K562 (cell line): ENCODE measurements at regions not wholly inside any gene's neighbourhood (a gene's known extent, or its start where the extent isn't known, plus 50 kb on each side); places are given as distances from the start of the nearest gene placed in this dataset.

Experiments used
- ATAC-seq: fragments of 200-7000 bp; cut with Tn5 transposase; 3 replicates; pipeline ENCODE4 v1.9.1; 2020; ENCODE audit warnings: moderate library complexity
- BruUV-seq: library from RNA; stranded (reverse); fragments of 400-500 nt; replicated peaks from 2 replicates; lab custom pipeline; 2021; lab: Mats Ljungman, UMichigan
- CTCF ChIA-PET: fragments of 300-600 bp; formaldehyde crosslinking; extraction: SDS; loops from one replicate; lab custom pipeline; 2021; ENCODE audit warnings: low intra/inter-chr PET ratio; lab: Yijun Ruan, JAX
- POLR2A ChIA-PET: fragments of 300-600, 350-650 bp; sonication (Branson Sonifier 250); formaldehyde crosslinking; extraction: SDS; loops from one replicate; lab custom pipeline; 2021; ENCODE audit warnings: antibody characterized with exemption, inconsistent platforms; lab: Yijun Ruan, JAX
- DNase-seq, 4 experiments: peaks; one replicate each; pipeline versions ENCODE4 v3.0.0 to v3.0.0-alpha.2; 2011 to 2018; ENCODE audit warnings: low spot score in 3 of 4, mixed read lengths in 3 of 4; ENCODE audit errors: extremely low read depth in 1 of 4
- FAIRE-seq: peaks from 2 replicates; lab custom pipeline; 2011; peaks lifted over from hg19 to GRCh38; lab: Jason Lieb, UNC
- H2AFZ ChIP-seq: 2 replicates; pipeline ENCODE4 v1.6.0; 2011; ENCODE audit warnings: low read depth, low read length, control low read depth, inconsistent platforms
- H3K27ac ChIP-seq: fragments of 200-600 bp; 3 replicates; pipeline ENCODE4 v1.8.0; 2011; ENCODE audit warnings: low read depth, mild to moderate bottlenecking, control low read depth, inconsistent platforms, low read length, moderate library complexity, mixed read lengths; ENCODE audit errors: extremely low read depth
- H3K27me3 ChIP-seq, 2 experiments: fragments of 300-600 bp in 1 of 2; 2 replicates in 1 of 2; 3 replicates in 1 of 2; pipeline versions ENCODE4 v1.6.0 to v1.8.0; 2011; ENCODE audit warnings: inconsistent platforms in 2 of 2, low read length in 2 of 2, mild to moderate bottlenecking in 1 of 2, mixed read lengths in 1 of 2, moderate library complexity in 1 of 2; ENCODE audit not compliant: control insufficient read depth in 2 of 2, insufficient read depth in 2 of 2
- H3K36me3 ChIP-seq: fragments of 300-600 bp; 3 replicates; pipeline ENCODE4 v1.8.0; 2011; ENCODE audit warnings: mild to moderate bottlenecking, low read length, inconsistent platforms; ENCODE audit not compliant: control insufficient read depth, insufficient read depth
- H3K4me1 ChIP-seq, 2 experiments: fragments of 200-600 bp in 1 of 2; replicated peaks in 1 of 2; 2 replicates in 1 of 2; 3 replicates in 1 of 2; pipeline versions ENCODE4 v1.5.1 to v1.8.0; 2011; ENCODE audit warnings: inconsistent platforms in 2 of 2, low read length in 2 of 2, mild to moderate bottlenecking in 1 of 2, mixed read lengths in 1 of 2, moderate library complexity in 1 of 2; ENCODE audit not compliant: control insufficient read depth in 2 of 2, insufficient read depth in 2 of 2
- H3K4me2 ChIP-seq: 2 replicates; pipeline ENCODE4 v1.6.1; 2011; ENCODE audit warnings: low read length, control low read depth, inconsistent platforms, mixed read lengths; ENCODE audit not compliant: insufficient read depth
- H3K4me3 ChIP-seq: fragments of 200-600 bp; sonication (generic), shearing (Covaris generic); 2 replicates; pipeline ENCODE4 v1.5.1; 2016; ENCODE audit warnings: control low read depth, inconsistent platforms
- H3K79me2 ChIP-seq: fragments of 200-600 bp; 3 replicates; pipeline ENCODE4 v1.8.0; 2011; ENCODE audit warnings: low read length, inconsistent platforms; ENCODE audit not compliant: control insufficient read depth, insufficient read depth
- H3K9ac ChIP-seq, 2 experiments: 2 replicates each; pipeline versions ENCODE4 v1.6.0 to v1.6.1; 2011; ENCODE audit warnings: low read depth in 2 of 2, low read length in 2 of 2, control low read depth in 1 of 2, inconsistent platforms in 1 of 2, mild to moderate bottlenecking in 1 of 2, mixed read lengths in 1 of 2; ENCODE audit not compliant: insufficient read depth in 1 of 2
- H3K9me1 ChIP-seq: one replicate; pipeline ENCODE4 v1.6.0; 2011; ENCODE audit warnings: inconsistent platforms, mild to moderate bottlenecking, low read length, moderate library complexity; ENCODE audit not compliant: control insufficient read depth, insufficient read depth
- H3K9me3 ChIP-seq: replicated peaks from 2 replicates; pipeline ENCODE4 v1.5.1; 2011; ENCODE audit warnings: low read depth, low read length, inconsistent platforms; ENCODE audit not compliant: control insufficient read depth, insufficient read depth
- H4K20me1 ChIP-seq: replicated peaks from 2 replicates; pipeline ENCODE4 v1.6.1; 2011; ENCODE audit warnings: low read length, inconsistent platforms, mixed read lengths; ENCODE audit not compliant: control insufficient read depth, insufficient read depth
- HEY1 ChIP-seq: fragments of 250-450 bp; sonication (Bioruptor Pico); IDR thresholded peaks from 2 replicates; pipeline ENCODE4 v1.5.0; 2020; ENCODE audit warnings: mild to moderate bottlenecking, moderate library complexity, borderline replicate concordance
- HMG20A ChIP-seq: fragments of 450-650 bp; formaldehyde crosslinking; conservative IDR thresholded peaks from 2 replicates; pipeline ENCODE4 v1.4.0; 2020; ENCODE audit warnings: mild to moderate bottlenecking, mixed read lengths
- SREBF1 ChIP-seq: fragments of 150-350 bp; IDR thresholded peaks from 2 replicates; pipeline ENCODE4 v1.6.1; 2014; ENCODE audit warnings: antibody characterized with exemption, low read depth, low read length, borderline replicate concordance
- U2AF1 ChIP-seq: fragments of 200-400 bp; formaldehyde crosslinking; optimal IDR thresholded peaks from 2 replicates; pipeline ENCODE3; 2017; ENCODE audit warnings: mild to moderate bottlenecking, low read depth, low read length, moderate library complexity
- ZNF121 ChIP-seq: sonication (generic); formaldehyde crosslinking; conservative IDR thresholded peaks from 2 replicates; pipeline ENCODE4 v1.8.0; 2022; ENCODE audit warnings: missing genetic modification reagents
- ZNF124 ChIP-seq: sonication (generic); formaldehyde crosslinking; IDR thresholded peaks from 2 replicates; pipeline ENCODE4 v1.8.1; 2022; ENCODE audit warnings: missing genetic modification reagents
- ZNF717 ChIP-seq: fragments of 250-450 bp; sonication (Bioruptor Pico); IDR thresholded peaks from 2 replicates; pipeline ENCODE4 v1.5.0; 2021
- in situ Hi-C: fragments of 300-500 bp; cut with MboI; formaldehyde crosslinking; loops from 4 replicates; pipeline ENCODE4 v1.15.0; 2018; ENCODE audit warnings: inconsistent platforms, mixed read lengths
- intact Hi-C: fragments of 100-400 bp; cut with micrococcal nuclease; formaldehyde crosslinking; loops from 2 replicates; pipeline ENCODE4 v1.14.2; 2022
- TF ChIP-seq, protein P1 (sequence below): fragments of 450-650 bp; IDR thresholded peaks from 2 replicates; pipeline ENCODE4 v1.6.1; 2016; ENCODE audit warnings: antibody characterized with exemption

DNA sequence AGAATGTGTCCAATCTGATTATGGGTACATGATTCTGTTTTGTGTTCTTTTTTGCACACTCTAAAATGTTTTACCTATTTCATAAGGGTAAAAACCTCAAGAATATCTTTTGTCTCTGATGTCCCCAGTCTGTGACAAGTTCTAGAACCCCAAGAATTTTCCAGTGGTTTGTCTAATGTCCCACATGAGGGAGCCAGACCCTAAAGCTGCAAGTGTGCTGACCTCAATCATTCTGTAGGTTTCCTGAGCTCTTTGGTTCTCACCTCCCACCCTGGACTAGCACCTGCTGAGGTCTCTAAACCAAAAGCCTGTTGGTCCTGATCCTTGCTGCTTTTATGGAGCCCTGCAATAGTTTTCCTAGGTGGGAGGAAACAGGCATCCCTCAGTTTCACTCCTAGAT, 149.8 kb upstream of the MPPED2 start:
- no peaks in the 10 kb centered on the region for H3K4me1 ChIP-seq
- H3K4me2 ChIP-seq = no peak overlapping the region
- no peak overlapping the region for H3K9ac ChIP-seq
- BruUV-seq = no TSS peak
- FAIRE-seq = no peak
- intact Hi-C loops (loop anchor here (10.0 kb wide), 1 partner anchor 109 kb away; no protein-coding TSS in a partner anchor), in situ Hi-C loops (no loop called here)
- H3K79me2 ChIP-seq = no peaks in the 10 kb centered on the region
- no peak overlapping the region for H2AFZ ChIP-seq
- no peak for DNase-seq
- H3K27ac ChIP-seq = no peak overlapping the region
- H3K9me1 ChIP-seq = no peaks in the 10 kb centered on the region
- no peak for ATAC-seq
- no peaks in the 10 kb centered on the region for H3K9me3 ChIP-seq
- no peak overlapping the region for H3K4me3 ChIP-seq
- H3K27me3 ChIP-seq = no peaks in the 10 kb centered on the region
- POLR2A ChIA-PET = no interaction called here
- no peaks in the 10 kb centered on the region for H4K20me1 ChIP-seq
- no peaks in the 10 kb centered on the region for H3K36me3 ChIP-seq
- TF ChIP-seq SREBF1 = no peak
- TF ChIP-seq ZNF124 = no peak
- TF ChIP-seq HEY1 (CRISPR knock-in tag) = no peak
- TF ChIP-seq ZNF717 (CRISPR knock-in tag) = no peak
- TF ChIP-seq, protein P1, sequence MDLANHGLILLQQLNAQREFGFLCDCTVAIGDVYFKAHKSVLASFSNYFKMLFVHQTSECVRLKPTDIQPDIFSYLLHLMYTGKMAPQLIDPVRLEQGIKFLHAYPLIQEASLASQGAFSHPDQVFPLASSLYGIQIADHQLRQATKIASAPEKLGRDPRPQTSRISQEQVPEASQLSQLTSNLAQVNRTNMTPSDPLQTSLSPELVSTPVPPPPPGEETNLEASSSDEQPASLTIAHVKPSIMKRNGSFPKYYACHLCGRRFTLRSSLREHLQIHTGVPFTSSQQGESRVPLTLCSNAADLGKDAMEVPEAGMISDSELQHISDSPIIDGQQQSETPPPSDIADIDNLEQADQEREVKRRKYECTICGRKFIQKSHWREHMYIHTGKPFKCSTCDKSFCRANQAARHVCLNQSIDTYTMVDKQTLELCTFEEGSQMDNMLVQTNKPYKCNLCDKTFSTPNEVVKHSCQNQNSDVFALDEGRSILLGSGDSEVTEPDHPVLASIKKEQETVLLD = no peak
- TF ChIP-seq U2AF1 = no peak
- TF ChIP-seq ZNF121 (CRISPR knock-in tag) = no peak
- no peak for TF ChIP-seq HMG20A
- CTCF ChIA-PET = no interaction called here
